K562 (cell line): ENCODE measurements at regions not wholly inside any gene's neighbourhood (a gene's known extent, or its start where the extent isn't known, plus 50 kb on each side); places are given as distances from the start of the nearest gene placed in this dataset.

Source experiments
- ATAC-seq: fragments of 200-7000 bp; cut with Tn5 transposase; 3 replicates; pipeline ENCODE4 v1.9.1; 2020; ENCODE audit warnings: moderate library complexity
- BruUV-seq: library from RNA; stranded (reverse); fragments of 400-500 nt; replicated peaks from 2 replicates; lab custom pipeline; 2021; lab: Mats Ljungman, UMichigan
- CTCF ChIA-PET: fragments of 300-600 bp; formaldehyde crosslinking; extraction: SDS; loops from one replicate; lab custom pipeline; 2021; ENCODE audit warnings: low intra/inter-chr PET ratio; lab: Yijun Ruan, JAX
- POLR2A ChIA-PET: fragments of 300-600, 350-650 bp; sonication (Branson Sonifier 250); formaldehyde crosslinking; extraction: SDS; loops from one replicate; lab custom pipeline; 2021; ENCODE audit warnings: antibody characterized with exemption, inconsistent platforms; lab: Yijun Ruan, JAX
- DNase-seq, 4 experiments: peaks; one replicate each; pipeline versions ENCODE4 v3.0.0 to v3.0.0-alpha.2; 2011 to 2018; ENCODE audit warnings: low spot score in 3 of 4, mixed read lengths in 3 of 4; ENCODE audit errors: extremely low read depth in 1 of 4
- FAIRE-seq: peaks from 2 replicates; lab custom pipeline; 2011; peaks lifted over from hg19 to GRCh38; lab: Jason Lieb, UNC
- H2AFZ ChIP-seq: 2 replicates; pipeline ENCODE4 v1.6.0; 2011; ENCODE audit warnings: low read depth, low read length, control low read depth, inconsistent platforms
- H3K27ac ChIP-seq: fragments of 200-600 bp; 3 replicates; pipeline ENCODE4 v1.8.0; 2011; ENCODE audit warnings: low read depth, mild to moderate bottlenecking, control low read depth, inconsistent platforms, low read length, moderate library complexity, mixed read lengths; ENCODE audit errors: extremely low read depth
- H3K27me3 ChIP-seq, 2 experiments: fragments of 300-600 bp in 1 of 2; 2 replicates in 1 of 2; 3 replicates in 1 of 2; pipeline versions ENCODE4 v1.6.0 to v1.8.0; 2011; ENCODE audit warnings: inconsistent platforms in 2 of 2, low read length in 2 of 2, mild to moderate bottlenecking in 1 of 2, mixed read lengths in 1 of 2, moderate library complexity in 1 of 2; ENCODE audit not compliant: control insufficient read depth in 2 of 2, insufficient read depth in 2 of 2
- H3K36me3 ChIP-seq: fragments of 300-600 bp; 3 replicates; pipeline ENCODE4 v1.8.0; 2011; ENCODE audit warnings: mild to moderate bottlenecking, low read length, inconsistent platforms; ENCODE audit not compliant: control insufficient read depth, insufficient read depth
- H3K4me1 ChIP-seq, 2 experiments: fragments of 200-600 bp in 1 of 2; replicated peaks in 1 of 2; 2 replicates in 1 of 2; 3 replicates in 1 of 2; pipeline versions ENCODE4 v1.5.1 to v1.8.0; 2011; ENCODE audit warnings: inconsistent platforms in 2 of 2, low read length in 2 of 2, mild to moderate bottlenecking in 1 of 2, mixed read lengths in 1 of 2, moderate library complexity in 1 of 2; ENCODE audit not compliant: control insufficient read depth in 2 of 2, insufficient read depth in 2 of 2
- H3K4me2 ChIP-seq: 2 replicates; pipeline ENCODE4 v1.6.1; 2011; ENCODE audit warnings: low read length, control low read depth, inconsistent platforms, mixed read lengths; ENCODE audit not compliant: insufficient read depth
- H3K4me3 ChIP-seq: fragments of 200-600 bp; sonication (generic), shearing (Covaris generic); 2 replicates; pipeline ENCODE4 v1.5.1; 2016; ENCODE audit warnings: control low read depth, inconsistent platforms
- H3K79me2 ChIP-seq: fragments of 200-600 bp; 3 replicates; pipeline ENCODE4 v1.8.0; 2011; ENCODE audit warnings: low read length, inconsistent platforms; ENCODE audit not compliant: control insufficient read depth, insufficient read depth
- H3K9ac ChIP-seq, 2 experiments: 2 replicates each; pipeline versions ENCODE4 v1.6.0 to v1.6.1; 2011; ENCODE audit warnings: low read depth in 2 of 2, low read length in 2 of 2, control low read depth in 1 of 2, inconsistent platforms in 1 of 2, mild to moderate bottlenecking in 1 of 2, mixed read lengths in 1 of 2; ENCODE audit not compliant: insufficient read depth in 1 of 2
- H3K9me1 ChIP-seq: one replicate; pipeline ENCODE4 v1.6.0; 2011; ENCODE audit warnings: inconsistent platforms, mild to moderate bottlenecking, low read length, moderate library complexity; ENCODE audit not compliant: control insufficient read depth, insufficient read depth
- H3K9me3 ChIP-seq: replicated peaks from 2 replicates; pipeline ENCODE4 v1.5.1; 2011; ENCODE audit warnings: low read depth, low read length, inconsistent platforms; ENCODE audit not compliant: control insufficient read depth, insufficient read depth
- H4K20me1 ChIP-seq: replicated peaks from 2 replicates; pipeline ENCODE4 v1.6.1; 2011; ENCODE audit warnings: low read length, inconsistent platforms, mixed read lengths; ENCODE audit not compliant: control insufficient read depth, insufficient read depth
- ETV1 ChIP-seq: fragments of 450-650 bp; conservative IDR thresholded peaks from 2 replicates; pipeline ENCODE4 v1.6.1; 2016; ENCODE audit warnings: missing genetic modification characterization, control low read depth, low read depth, missing compliant biosample characterization
- MCM7 ChIP-seq, 2 experiments: fragments of 450-650 bp; IDR thresholded peaks; 2 replicates each; pipeline ENCODE4 v1.6.1; 2016 to 2018
- STAG1 ChIP-seq: sonication (generic); formaldehyde crosslinking; IDR thresholded peaks from 2 replicates; pipeline ENCODE4 v1.5.0; 2020; ENCODE audit warnings: missing genetic modification reagents, borderline replicate concordance
- ZNF23 ChIP-seq: fragments of 250-450 bp; sonication (Bioruptor Pico); IDR thresholded peaks from 2 replicates; pipeline ENCODE4 v1.4.0; 2020; ENCODE audit warnings: mild to moderate bottlenecking
- ZSCAN32 ChIP-seq: fragments of 450-650 bp; formaldehyde crosslinking; IDR thresholded peaks from 2 replicates; pipeline ENCODE4 v1.4.0; 2020; ENCODE audit warnings: mild to moderate bottlenecking, moderate library complexity
- WGBS: fragments of 100-300 bp; shearing (Covaris generic); methylation state at CpG from one replicate; pipeline ENCODE4 v1.1.6; 2016; ENCODE audit warnings: low coverage, mixed read lengths; ENCODE audit not compliant: insufficient coverage; ENCODE audit errors: missing lambda C conversion rate; 5-methylcytosine and 5-hydroxymethylcytosine counted together
- in situ Hi-C: fragments of 300-500 bp; cut with MboI; formaldehyde crosslinking; loops from 4 replicates; pipeline ENCODE4 v1.15.0; 2018; ENCODE audit warnings: inconsistent platforms, mixed read lengths
- intact Hi-C: fragments of 100-400 bp; cut with micrococcal nuclease; formaldehyde crosslinking; loops from 2 replicates; pipeline ENCODE4 v1.14.2; 2022
- TF ChIP-seq, protein P1 (sequence below): sonication (generic); formaldehyde crosslinking; IDR thresholded peaks from 2 replicates; pipeline ENCODE4 v1.8.0; 2022; ENCODE audit warnings: mild to moderate bottlenecking, missing genetic modification reagents, borderline replicate concordance
- TF ChIP-seq, protein P2 (sequence below): fragments of 250-450 bp; sonication (Bioruptor Pico); IDR thresholded peaks from 2 replicates; pipeline ENCODE4 v1.8.0; 2021; ENCODE audit warnings: moderate library complexity, mild to moderate bottlenecking, inconsistent platforms
- TF ChIP-seq, protein P3 (sequence below): fragments of 250-450 bp; sonication (Bioruptor Pico); IDR thresholded peaks from 2 replicates; pipeline ENCODE4 v1.4.0; 2020
- TF ChIP-seq, protein P4 (sequence below): fragments of 250-450 bp; sonication (Bioruptor Pico); IDR thresholded peaks from 2 replicates; pipeline ENCODE4 v1.5.0; 2021; ENCODE audit warnings: mild to moderate bottlenecking, borderline replicate concordance

DNA sequence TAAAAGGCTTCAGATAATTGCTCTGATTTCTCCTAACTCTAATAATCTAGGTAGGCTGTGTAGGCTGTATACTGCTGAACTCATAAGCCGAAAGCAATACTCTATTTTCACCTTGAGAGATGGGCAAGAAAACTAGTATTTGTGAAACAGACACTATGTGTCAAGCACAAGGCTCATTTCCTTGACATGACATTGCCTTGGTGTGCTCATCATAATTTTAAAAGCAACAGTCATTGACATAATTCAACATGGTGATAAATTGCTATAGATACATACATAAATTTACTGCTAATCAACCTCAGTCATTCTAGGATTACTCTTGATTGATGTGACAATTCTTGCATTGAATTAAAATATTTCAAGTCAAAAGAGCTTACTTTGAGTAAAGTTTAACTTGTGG is 304.7 kb downstream of the CNTN3 start (continued):
- TF ChIP-seq, protein P1, sequence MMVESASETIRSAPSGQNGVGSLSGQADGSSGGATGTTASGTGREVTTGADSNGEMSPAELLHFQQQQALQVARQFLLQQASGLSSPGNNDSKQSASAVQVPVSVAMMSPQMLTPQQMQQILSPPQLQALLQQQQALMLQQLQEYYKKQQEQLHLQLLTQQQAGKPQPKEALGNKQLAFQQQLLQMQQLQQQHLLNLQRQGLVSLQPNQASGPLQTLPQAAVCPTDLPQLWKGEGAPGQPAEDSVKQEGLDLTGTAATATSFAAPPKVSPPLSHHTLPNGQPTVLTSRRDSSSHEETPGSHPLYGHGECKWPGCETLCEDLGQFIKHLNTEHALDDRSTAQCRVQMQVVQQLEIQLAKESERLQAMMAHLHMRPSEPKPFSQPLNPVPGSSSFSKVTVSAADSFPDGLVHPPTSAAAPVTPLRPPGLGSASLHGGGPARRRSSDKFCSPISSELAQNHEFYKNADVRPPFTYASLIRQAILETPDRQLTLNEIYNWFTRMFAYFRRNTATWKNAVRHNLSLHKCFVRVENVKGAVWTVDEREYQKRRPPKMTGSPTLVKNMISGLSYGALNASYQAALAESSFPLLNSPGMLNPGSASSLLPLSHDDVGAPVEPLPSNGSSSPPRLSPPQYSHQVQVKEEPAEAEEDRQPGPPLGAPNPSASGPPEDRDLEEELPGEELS (CRISPR knock-in tag), result no peak
- TF ChIP-seq ETV1 (tag), result no peak

DNA sequence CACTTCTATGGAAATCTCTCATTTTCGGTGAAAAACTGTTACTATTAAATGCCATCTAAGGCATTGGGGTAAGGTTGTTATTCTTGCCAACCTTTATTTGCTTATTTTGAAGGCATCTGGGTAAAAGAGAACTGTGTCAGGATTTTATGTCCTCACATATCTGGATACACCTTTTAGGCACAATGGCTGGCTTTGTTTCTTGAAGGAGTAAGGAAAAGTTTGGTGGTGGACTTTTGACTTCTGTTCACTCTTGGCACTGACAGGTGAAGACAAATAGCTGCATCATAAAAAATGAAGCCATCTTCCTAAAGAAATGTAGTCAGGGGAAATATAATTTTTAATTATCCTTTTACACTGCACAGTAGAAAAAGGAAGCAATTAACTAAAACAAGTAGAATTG is 310.0 kb downstream of the CNTN3 start:
- no peak for ATAC-seq
- intact Hi-C loops, result no loop called here
- no peaks in the 10 kb centered on the region for H3K27me3 ChIP-seq
- no peak for FAIRE-seq
- no peaks in the 10 kb centered on the region for H3K36me3 ChIP-seq
- CTCF ChIA-PET, result no interaction called here
- H3K4me2 ChIP-seq, result no peak overlapping the region
- in situ Hi-C loops, result no loop called here
- no peak overlapping the region for H3K4me3 ChIP-seq
- H3K9me1 ChIP-seq, result no peaks in the 10 kb centered on the region
- no peaks in the 10 kb centered on the region for H3K4me1 ChIP-seq
- POLR2A ChIA-PET, result no interaction called here
- no peaks in the 10 kb centered on the region for H3K9me3 ChIP-seq
- H3K9ac ChIP-seq, result no peak overlapping the region
- no peak overlapping the region for H3K27ac ChIP-seq
- no peak for DNase-seq
- BruUV-seq, result no TSS peak
- H2AFZ ChIP-seq, result no peak overlapping the region
- H3K79me2 ChIP-seq, result no peaks in the 10 kb centered on the region
- 0% methylated on average over 1 of the region's 1 CpG for WGBS
- H4K20me1 ChIP-seq, result no peaks in the 10 kb centered on the region
- TF ChIP-seq ZNF23 (no peak), STAG1 (CRISPR knock-in tag) (no peak), ZSCAN32 (CRISPR knock-in tag) (no peak), MCM7 (IDR thresholded peaks at IDR 0.05) (no peak)
- TF ChIP-seq, protein P2, sequence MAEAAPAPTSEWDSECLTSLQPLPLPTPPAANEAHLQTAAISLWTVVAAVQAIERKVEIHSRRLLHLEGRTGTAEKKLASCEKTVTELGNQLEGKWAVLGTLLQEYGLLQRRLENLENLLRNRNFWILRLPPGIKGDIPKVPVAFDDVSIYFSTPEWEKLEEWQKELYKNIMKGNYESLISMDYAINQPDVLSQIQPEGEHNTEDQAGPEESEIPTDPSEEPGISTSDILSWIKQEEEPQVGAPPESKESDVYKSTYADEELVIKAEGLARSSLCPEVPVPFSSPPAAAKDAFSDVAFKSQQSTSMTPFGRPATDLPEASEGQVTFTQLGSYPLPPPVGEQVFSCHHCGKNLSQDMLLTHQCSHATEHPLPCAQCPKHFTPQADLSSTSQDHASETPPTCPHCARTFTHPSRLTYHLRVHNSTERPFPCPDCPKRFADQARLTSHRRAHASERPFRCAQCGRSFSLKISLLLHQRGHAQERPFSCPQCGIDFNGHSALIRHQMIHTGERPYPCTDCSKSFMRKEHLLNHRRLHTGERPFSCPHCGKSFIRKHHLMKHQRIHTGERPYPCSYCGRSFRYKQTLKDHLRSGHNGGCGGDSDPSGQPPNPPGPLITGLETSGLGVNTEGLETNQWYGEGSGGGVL (CRISPR knock-in tag), result no peak
- TF ChIP-seq, protein P3, sequence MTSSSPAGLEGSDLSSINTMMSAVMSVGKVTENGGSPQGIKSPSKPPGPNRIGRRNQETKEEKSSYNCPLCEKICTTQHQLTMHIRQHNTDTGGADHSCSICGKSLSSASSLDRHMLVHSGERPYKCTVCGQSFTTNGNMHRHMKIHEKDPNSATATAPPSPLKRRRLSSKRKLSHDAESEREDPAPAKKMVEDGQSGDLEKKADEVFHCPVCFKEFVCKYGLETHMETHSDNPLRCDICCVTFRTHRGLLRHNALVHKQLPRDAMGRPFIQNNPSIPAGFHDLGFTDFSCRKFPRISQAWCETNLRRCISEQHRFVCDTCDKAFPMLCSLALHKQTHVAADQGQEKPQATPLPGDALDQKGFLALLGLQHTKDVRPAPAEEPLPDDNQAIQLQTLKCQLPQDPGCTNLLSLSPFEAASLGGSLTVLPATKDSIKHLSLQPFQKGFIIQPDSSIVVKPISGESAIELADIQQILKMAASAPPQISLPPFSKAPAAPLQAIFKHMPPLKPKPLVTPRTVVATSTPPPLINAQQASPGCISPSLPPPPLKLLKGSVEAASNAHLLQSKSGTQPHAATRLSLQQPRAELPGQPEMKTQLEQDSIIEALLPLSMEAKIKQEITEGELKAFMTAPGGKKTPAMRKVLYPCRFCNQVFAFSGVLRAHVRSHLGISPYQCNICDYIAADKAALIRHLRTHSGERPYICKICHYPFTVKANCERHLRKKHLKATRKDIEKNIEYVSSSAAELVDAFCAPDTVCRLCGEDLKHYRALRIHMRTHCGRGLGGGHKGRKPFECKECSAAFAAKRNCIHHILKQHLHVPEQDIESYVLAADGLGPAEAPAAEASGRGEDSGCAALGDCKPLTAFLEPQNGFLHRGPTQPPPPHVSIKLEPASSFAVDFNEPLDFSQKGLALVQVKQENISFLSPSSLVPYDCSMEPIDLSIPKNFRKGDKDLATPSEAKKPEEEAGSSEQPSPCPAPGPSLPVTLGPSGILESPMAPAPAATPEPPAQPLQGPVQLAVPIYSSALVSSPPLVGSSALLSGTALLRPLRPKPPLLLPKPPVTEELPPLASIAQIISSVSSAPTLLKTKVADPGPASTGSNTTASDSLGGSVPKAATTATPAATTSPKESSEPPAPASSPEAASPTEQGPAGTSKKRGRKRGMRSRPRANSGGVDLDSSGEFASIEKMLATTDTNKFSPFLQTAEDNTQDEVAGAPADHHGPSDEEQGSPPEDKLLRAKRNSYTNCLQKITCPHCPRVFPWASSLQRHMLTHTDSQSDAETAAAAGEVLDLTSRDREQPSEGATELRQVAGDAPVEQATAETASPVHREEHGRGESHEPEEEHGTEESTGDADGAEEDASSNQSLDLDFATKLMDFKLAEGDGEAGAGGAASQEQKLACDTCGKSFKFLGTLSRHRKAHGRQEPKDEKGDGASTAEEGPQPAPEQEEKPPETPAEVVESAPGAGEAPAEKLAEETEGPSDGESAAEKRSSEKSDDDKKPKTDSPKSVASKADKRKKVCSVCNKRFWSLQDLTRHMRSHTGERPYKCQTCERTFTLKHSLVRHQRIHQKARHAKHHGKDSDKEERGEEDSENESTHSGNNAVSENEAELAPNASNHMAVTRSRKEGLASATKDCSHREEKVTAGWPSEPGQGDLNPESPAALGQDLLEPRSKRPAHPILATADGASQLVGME (CRISPR knock-in tag), result no peak
- TF ChIP-seq, protein P4, sequence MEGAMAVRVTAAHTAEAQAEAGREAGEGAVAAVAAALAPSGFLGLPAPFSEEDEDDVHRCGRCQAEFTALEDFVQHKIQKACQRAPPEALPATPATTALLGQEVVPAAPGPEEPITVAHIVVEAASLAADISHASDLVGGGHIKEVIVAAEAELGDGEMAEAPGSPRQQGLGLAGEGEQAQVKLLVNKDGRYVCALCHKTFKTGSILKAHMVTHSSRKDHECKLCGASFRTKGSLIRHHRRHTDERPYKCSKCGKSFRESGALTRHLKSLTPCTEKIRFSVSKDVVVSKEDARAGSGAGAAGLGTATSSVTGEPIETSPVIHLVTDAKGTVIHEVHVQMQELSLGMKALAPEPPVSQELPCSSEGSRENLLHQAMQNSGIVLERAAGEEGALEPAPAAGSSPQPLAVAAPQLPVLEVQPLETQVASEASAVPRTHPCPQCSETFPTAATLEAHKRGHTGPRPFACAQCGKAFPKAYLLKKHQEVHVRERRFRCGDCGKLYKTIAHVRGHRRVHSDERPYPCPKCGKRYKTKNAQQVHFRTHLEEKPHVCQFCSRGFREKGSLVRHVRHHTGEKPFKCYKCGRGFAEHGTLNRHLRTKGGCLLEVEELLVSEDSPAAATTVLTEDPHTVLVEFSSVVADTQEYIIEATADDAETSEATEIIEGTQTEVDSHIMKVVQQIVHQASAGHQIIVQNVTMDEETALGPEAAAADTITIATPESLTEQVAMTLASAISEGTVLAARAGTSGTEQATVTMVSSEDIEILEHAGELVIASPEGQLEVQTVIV (CRISPR knock-in tag), result no peak
